DOHH2 (cell line): ENCODE measurements at regions not wholly inside any gene's neighbourhood (a gene's known extent, or its start where the extent isn't known, plus 50 kb on each side); places are given as distances from the start of the nearest gene placed in this dataset.

ENCODE experiments used
- CTCF ChIP-seq: fragments of 200-600 bp; sonication (generic); IDR thresholded peaks from one replicate; pipeline ENCODE4 v1.5.1; 2014; ENCODE audit warnings: antibody characterized with exemption, mild to moderate bottlenecking, low read depth, low read length; ENCODE audit not compliant: poor library complexity, severe bottlenecking
- EZH2phosphoT487 ChIP-seq: fragments of 200-600 bp; sonication (generic); IDR thresholded peaks from 2 replicates; pipeline ENCODE4 v1.6.1; 2017; ENCODE audit warnings: borderline replicate concordance, mild to moderate bottlenecking, antibody characterized with exemption, low read length, moderate library complexity, mixed read lengths

DNA sequence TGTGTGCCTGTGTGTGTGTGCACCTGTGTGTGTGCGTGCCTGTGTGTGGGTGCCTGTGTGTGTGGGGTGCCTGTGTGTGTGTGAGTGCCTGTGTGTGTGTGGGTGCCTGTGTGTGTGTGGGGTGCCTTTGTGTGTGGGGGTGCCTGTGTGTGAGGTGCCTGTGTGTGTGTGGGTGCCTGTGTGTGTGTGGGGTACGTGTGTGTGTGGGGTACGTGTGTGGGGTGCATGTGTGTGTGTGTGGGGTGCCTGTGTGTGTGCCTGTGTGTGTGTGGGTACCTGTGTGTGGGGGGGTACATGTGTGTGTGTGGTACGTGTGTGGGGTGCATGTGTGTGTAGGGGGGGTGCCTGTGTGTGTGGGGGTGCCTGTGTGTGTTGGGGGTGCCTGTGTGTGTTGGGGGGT is 73.4 kb upstream of the HGFAC start:
- TF ChIP-seq CTCF, result no peak
- TF ChIP-seq EZH2phosphoT487, result no peak
